GM21619 (cell line): ENCODE measurements at regions not wholly inside any gene's neighbourhood (a gene's known extent, or its start where the extent isn't known, plus 50 kb on each side); places are given as distances from the start of the nearest gene placed in this dataset.

Source experiments
- ATAC-seq: cut with Tn5 transposase; IDR thresholded peaks from one replicate; pipeline ENCODE4 v1.9.1; 2021; ENCODE audit not compliant: unreplicated experiment

- ATAC-seq = no peak
Measured at GRCh38 chr18:61062258-61062657, 271.0 kb upstream of the CDH20 start.

- ATAC-seq = no peak
Measured at GRCh38 chr18:61064911-61065310, 268.3 kb upstream of the CDH20 start.

- no peak for ATAC-seq
Measured at GRCh38 chr18:61076986-61077385, 256.2 kb upstream of the CDH20 start.

GRCh38 chr18:61079714-61080113 is 253.5 kb upstream of the CDH20 start:
- ATAC-seq = no peak

- ATAC-seq = no peak
Measured at GRCh38 chr18:61080954-61081528, 252.2 kb upstream of the CDH20 start.

- ATAC-seq = no peak
Measured at GRCh38 chr18:61082976-61083630, 250.1 kb upstream of the CDH20 start.

- ATAC-seq = no peak
Measured at GRCh38 chr18:61085036-61085435, 248.2 kb upstream of the CDH20 start.

GRCh38 chr18:61085761-61086160 is 247.5 kb upstream of the CDH20 start:
- ATAC-seq = no peak

- no peak for ATAC-seq
Measured at GRCh38 chr18:61086657-61087056, 246.6 kb upstream of the CDH20 start.

GRCh38 chr18:61091379-61091778 is 241.9 kb upstream of the CDH20 start:
- no peak for ATAC-seq

- ATAC-seq = no peak
Measured at GRCh38 chr18:61093965-61094364, 239.3 kb upstream of the CDH20 start.

GRCh38 chr18:61096226-61096625 is 237.0 kb upstream of the CDH20 start:
- no peak for ATAC-seq

GRCh38 chr18:61107113-61107512 is 226.1 kb upstream of the CDH20 start:
- no peak for ATAC-seq

- no peak for ATAC-seq
Measured at GRCh38 chr18:61108706-61109105, 224.5 kb upstream of the CDH20 start.

GRCh38 chr18:61123309-61123708 is 209.9 kb upstream of the CDH20 start:
- no peak for ATAC-seq

GRCh38 chr18:61127714-61128467 is 205.3 kb upstream of the CDH20 start:
- ATAC-seq = no peak

GRCh38 chr18:61129001-61129400 is 204.2 kb upstream of the CDH20 start:
- ATAC-seq = no peak

- no peak for ATAC-seq
Measured at GRCh38 chr18:61132031-61132430, 201.2 kb upstream of the CDH20 start.

GRCh38 chr18:61133783-61134182 is 199.4 kb upstream of the CDH20 start:
- no peak for ATAC-seq

- ATAC-seq = no peak
Measured at GRCh38 chr18:61136711-61137251, 196.4 kb upstream of the CDH20 start.

GRCh38 chr18:61141691-61142090 is 191.5 kb upstream of the CDH20 start:
- no peak for ATAC-seq

GRCh38 chr18:61148322-61148721 is 184.9 kb upstream of the CDH20 start:
- no peak for ATAC-seq
